HEK293 (cell line): ENCODE measurements at regions not wholly inside any gene's neighbourhood (a gene's known extent, or its start where the extent isn't known, plus 50 kb on each side); places are given as distances from the start of the nearest gene placed in this dataset.

Experiments
- CTCF ChIA-PET: fragments of 350-600 bp; formaldehyde crosslinking; extraction: SDS; loops from one replicate; lab custom pipeline; 2021; ENCODE audit warnings: antibody characterized with exemption; lab: Yijun Ruan, JAX
- POLR2A ChIA-PET: fragments of 300-600 bp; formaldehyde crosslinking; extraction: SDS; loops from one replicate; lab custom pipeline; 2020; ENCODE audit warnings: antibody characterized with exemption, inconsistent platforms; lab: Yijun Ruan, JAX
- H3K27ac ChIP-seq: fragments of 200-500 bp; sonication (Bioruptor generic); 2 replicates; pipeline ENCODE4 v1.5.1; 2014; ENCODE audit warnings: low read depth, low read length, control low read depth, inconsistent platforms; ENCODE audit errors: extremely low read depth
- H3K36me3 ChIP-seq, 2 experiments: fragments of 200-500 bp in 1 of 2; sonication (Bioruptor generic) in 1 of 2; 1 replicate in 1 of 2; 2 replicates in 1 of 2; pipeline ENCODE4 v1.5.1; 2014 to 2017; ENCODE audit warnings: inconsistent platforms in 2 of 2, low read length in 2 of 2; ENCODE audit not compliant: control insufficient read depth in 2 of 2, insufficient read depth in 1 of 2
- H3K4me1 ChIP-seq: fragments of 200-500 bp; sonication (Bioruptor generic); 2 replicates; pipeline ENCODE4 v1.5.1; 2014; ENCODE audit warnings: mild to moderate bottlenecking, low read length, inconsistent platforms; ENCODE audit not compliant: control insufficient read depth, insufficient read depth
- H3K4me3 ChIP-seq: 2 replicates; pipeline ENCODE4 v1.5.1; 2011; ENCODE audit warnings: low read depth, mild to moderate bottlenecking, control low read depth, low read length, moderate library complexity
- H3K9me3 ChIP-seq: fragments of 200-500 bp; sonication (Bioruptor generic); 2 replicates; pipeline ENCODE4 v1.5.1; 2014; ENCODE audit warnings: low read depth, low read length, inconsistent platforms; ENCODE audit not compliant: control insufficient read depth, insufficient read depth
- ATF2 ChIP-seq: fragments of 450-650 bp; formaldehyde crosslinking; IDR thresholded peaks from 2 replicates; pipeline ENCODE4 v1.5.1; 2016; ENCODE audit warnings: missing biosample characterization, missing genetic modification characterization, low read depth
- BCL11B ChIP-seq: fragments of 450-650 bp; formaldehyde crosslinking; IDR thresholded peaks from 2 replicates; pipeline ENCODE4 v1.5.1; 2016; ENCODE audit warnings: low read depth, missing biosample characterization, missing genetic modification characterization
- KLF10 ChIP-seq: fragments of 450-650 bp; IDR thresholded peaks from 2 replicates; pipeline ENCODE4 v1.5.1; 2018; ENCODE audit warnings: missing biosample characterization, mild to moderate bottlenecking, missing genetic modification characterization
- MEIS1 ChIP-seq: sonication (generic); formaldehyde crosslinking; IDR thresholded peaks from 2 replicates; pipeline ENCODE4 v1.8.1; 2022; ENCODE audit warnings: missing genetic modification reagents, mild to moderate bottlenecking, borderline replicate concordance
- PATZ1 ChIP-seq: fragments of 450-650 bp; formaldehyde crosslinking; IDR thresholded peaks from 2 replicates; pipeline ENCODE4 v1.5.1; 2016; ENCODE audit warnings: missing biosample characterization, missing genetic modification characterization
- ZBTB17 ChIP-seq: fragments of 450-650 bp; formaldehyde crosslinking; IDR thresholded peaks from 2 replicates; pipeline ENCODE4 v1.5.1; 2016; ENCODE audit warnings: missing biosample characterization, missing genetic modification characterization
- ZFP69B ChIP-seq: fragments of 450-650 bp; formaldehyde crosslinking; IDR thresholded peaks from 2 replicates; pipeline ENCODE4 v1.5.1; 2016; ENCODE audit warnings: missing biosample characterization, missing genetic modification characterization
- ZNF155 ChIP-seq: fragments of 450-650 bp; formaldehyde crosslinking; IDR thresholded peaks from 2 replicates; pipeline ENCODE4 v1.5.1; 2016; ENCODE audit warnings: missing biosample characterization, missing genetic modification characterization
- ZNF248 ChIP-seq: fragments of 450-650 bp; formaldehyde crosslinking; IDR thresholded peaks from 2 replicates; pipeline ENCODE4 v1.5.1; 2017; ENCODE audit warnings: missing biosample characterization, missing genetic modification characterization
- ZNF266 ChIP-seq: fragments of 450-650 bp; formaldehyde crosslinking; IDR thresholded peaks from 2 replicates; pipeline ENCODE4 v1.5.1; 2016; ENCODE audit warnings: missing biosample characterization, missing genetic modification characterization, low read depth
- ZNF280D ChIP-seq: fragments of 450-650 bp; formaldehyde crosslinking; IDR thresholded peaks from 2 replicates; pipeline ENCODE4 v1.5.1; 2016; ENCODE audit warnings: missing biosample characterization, missing genetic modification characterization
- ZNF350 ChIP-seq: fragments of 450-650 bp; formaldehyde crosslinking; IDR thresholded peaks from 2 replicates; pipeline ENCODE4 v1.5.0; 2017; ENCODE audit warnings: missing biosample characterization, mild to moderate bottlenecking, missing genetic modification characterization
- ZNF366 ChIP-seq: fragments of 450-650 bp; formaldehyde crosslinking; conservative IDR thresholded peaks from 2 replicates; pipeline ENCODE4 v1.5.1; 2016; ENCODE audit warnings: missing biosample characterization, missing genetic modification characterization
- ZNF548 ChIP-seq: fragments of 450-650 bp; formaldehyde crosslinking; IDR thresholded peaks from 2 replicates; pipeline ENCODE4 v1.5.1; 2016; ENCODE audit warnings: missing biosample characterization, missing genetic modification characterization
- ZNF561 ChIP-seq: fragments of 450-650 bp; IDR thresholded peaks from 2 replicates; pipeline ENCODE4 v1.5.1; 2018; ENCODE audit warnings: missing biosample characterization, missing genetic modification characterization, borderline replicate concordance
- ZNF596 ChIP-seq: fragments of 450-650 bp; IDR thresholded peaks from 2 replicates; pipeline ENCODE4 v1.5.0; 2018; ENCODE audit warnings: missing biosample characterization, mild to moderate bottlenecking, missing genetic modification characterization, moderate library complexity
- ZNF621 ChIP-seq: fragments of 450-650 bp; formaldehyde crosslinking; IDR thresholded peaks from 2 replicates; pipeline ENCODE4 v1.5.1; 2017; ENCODE audit warnings: missing biosample characterization, missing genetic modification characterization
- ZNF654 ChIP-seq: fragments of 450-650 bp; formaldehyde crosslinking; IDR thresholded peaks from 2 replicates; pipeline ENCODE4 v1.5.1; 2016; ENCODE audit warnings: low read depth, missing biosample characterization, missing genetic modification characterization
- ZNF660 ChIP-seq: fragments of 450-650 bp; IDR thresholded peaks from 2 replicates; pipeline ENCODE4 v1.5.1; 2018; ENCODE audit warnings: missing biosample characterization, mild to moderate bottlenecking, missing genetic modification characterization
- ZNF837 ChIP-seq: fragments of 450-650 bp; formaldehyde crosslinking; IDR thresholded peaks from 2 replicates; pipeline ENCODE4 v1.5.1; 2016; ENCODE audit warnings: missing biosample characterization, missing genetic modification characterization
- TF ChIP-seq, protein P1 (sequence below): fragments of 450-650 bp; formaldehyde crosslinking; IDR thresholded peaks from 2 replicates; pipeline ENCODE4 v1.5.1; 2016; ENCODE audit warnings: missing biosample characterization, missing genetic modification characterization
- TF ChIP-seq, protein P2 (sequence below): fragments of 450-650 bp; formaldehyde crosslinking; IDR thresholded peaks from 2 replicates; pipeline ENCODE4 v1.5.1; 2016; ENCODE audit warnings: missing biosample characterization, missing genetic modification characterization
- TF ChIP-seq, protein P3 (sequence below): fragments of 450-650 bp; formaldehyde crosslinking; IDR thresholded peaks from 2 replicates; pipeline ENCODE4 v1.5.1; 2017; ENCODE audit warnings: missing biosample characterization, mild to moderate bottlenecking, missing genetic modification characterization, moderate library complexity

- ChIA-PET POLR2A (no interaction called here), CTCF (interaction anchor here (1.0 kb wide), 1 partner anchor 888 kb away, joined by 4 read pairs; no protein-coding TSS in a partner anchor)
- Histone ChIP-seq H3K27ac (no peak overlapping the region), H3K9me3 (no peaks in the 10 kb centered on the region), H3K36me3 (no peaks in the 10 kb centered on the region), H3K4me3 (no peak overlapping the region), H3K4me1 (no peaks in the 10 kb centered on the region)
- TF ChIP-seq ZNF366 (no peak), ZNF248 (no peak), ZNF155 (tag by site-specific recombination) (no peak), ATF2 (tag by site-specific recombination) (no peak), ZNF621 (tag by site-specific recombination) (no peak), ZNF280D (tag by site-specific recombination) (no peak), BCL11B (no peak), ZNF266 (tag by site-specific recombination) (no peak), MEIS1 (CRISPR knock-in tag) (no peak), ZNF837 (tag by site-specific recombination) (no peak), ZNF548 (tag by site-specific recombination) (no peak)
- TF ChIP-seq, protein P1, sequence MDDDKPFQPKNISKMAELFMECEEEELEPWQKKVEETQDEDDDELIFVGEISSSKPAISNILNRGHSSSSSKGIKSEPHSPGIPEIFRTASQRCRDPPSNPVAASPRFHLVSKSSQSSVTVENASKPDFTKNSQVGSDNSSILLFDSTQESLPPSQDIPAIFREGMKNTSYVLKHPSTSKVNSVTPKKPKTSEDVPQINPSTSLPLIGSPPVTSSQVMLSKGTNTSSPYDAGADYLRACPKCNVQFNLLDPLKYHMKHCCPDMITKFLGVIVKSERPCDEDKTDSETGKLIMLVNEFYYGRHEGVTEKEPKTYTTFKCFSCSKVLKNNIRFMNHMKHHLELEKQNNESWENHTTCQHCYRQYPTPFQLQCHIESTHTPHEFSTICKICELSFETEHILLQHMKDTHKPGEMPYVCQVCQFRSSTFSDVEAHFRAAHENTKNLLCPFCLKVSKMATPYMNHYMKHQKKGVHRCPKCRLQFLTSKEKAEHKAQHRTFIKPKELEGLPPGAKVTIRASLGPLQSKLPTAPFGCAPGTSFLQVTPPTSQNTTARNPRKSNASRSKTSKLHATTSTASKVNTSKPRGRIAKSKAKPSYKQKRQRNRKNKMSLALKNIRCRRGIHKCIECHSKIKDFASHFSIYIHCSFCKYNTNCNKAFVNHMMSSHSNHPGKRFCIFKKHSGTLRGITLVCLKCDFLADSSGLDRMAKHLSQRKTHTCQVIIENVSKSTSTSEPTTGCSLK: no peak
- TF ChIP-seq, protein P2, sequence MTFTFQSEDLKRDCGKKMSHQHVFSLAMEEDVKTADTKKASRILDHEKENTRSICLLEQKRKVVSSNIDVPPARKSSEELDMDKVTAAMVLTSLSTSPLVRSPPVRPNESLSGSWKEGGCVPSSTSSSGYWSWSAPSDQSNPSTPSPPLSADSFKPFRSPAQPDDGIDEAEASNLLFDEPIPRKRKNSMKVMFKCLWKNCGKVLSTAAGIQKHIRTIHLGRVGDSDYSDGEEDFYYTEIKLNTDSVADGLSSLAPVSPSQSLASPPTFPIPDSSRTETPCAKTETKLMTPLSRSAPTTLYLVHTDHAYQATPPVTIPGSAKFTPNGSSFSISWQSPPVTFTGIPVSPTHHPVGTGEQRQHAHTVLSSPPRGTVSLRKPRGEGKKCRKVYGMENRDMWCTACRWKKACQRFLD: no peak
These were observed 196.3 kb upstream of the TANK start for GRCh38 chr2:160963957-160964356.

DNA sequence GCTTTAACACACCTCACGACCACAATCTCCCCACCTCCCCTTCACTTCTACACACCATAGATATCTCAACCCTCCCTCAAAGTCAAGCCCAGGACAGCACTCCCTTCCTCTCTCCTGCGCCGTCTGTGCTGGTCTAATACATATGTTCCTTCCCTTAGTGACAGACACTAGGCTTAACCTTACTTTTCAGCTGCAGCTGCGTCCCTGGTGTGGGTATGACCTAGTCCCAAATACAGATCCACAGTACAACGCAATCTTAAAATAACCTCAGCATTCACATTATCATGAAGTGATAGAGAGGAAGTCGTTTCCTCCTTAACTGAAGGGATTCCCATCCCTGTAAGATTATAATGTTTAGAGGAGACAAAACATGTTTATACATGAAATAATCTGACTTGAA, 192.7 kb upstream of the TANK start:
- TF ChIP-seq ZNF660 (tag by site-specific recombination) (no peak), ZFP69B (tag by site-specific recombination) (no peak), ZNF561 (tag by site-specific recombination) (no peak), ZNF350 (no peak), PATZ1 (tag by site-specific recombination) (no peak), KLF10 (no peak), ZBTB17 (tag by site-specific recombination) (no peak), ZNF654 (tag by site-specific recombination) (no peak), BCL11B (no peak), ZNF596 (tag by site-specific recombination) (no peak)
- TF ChIP-seq, protein P3, sequence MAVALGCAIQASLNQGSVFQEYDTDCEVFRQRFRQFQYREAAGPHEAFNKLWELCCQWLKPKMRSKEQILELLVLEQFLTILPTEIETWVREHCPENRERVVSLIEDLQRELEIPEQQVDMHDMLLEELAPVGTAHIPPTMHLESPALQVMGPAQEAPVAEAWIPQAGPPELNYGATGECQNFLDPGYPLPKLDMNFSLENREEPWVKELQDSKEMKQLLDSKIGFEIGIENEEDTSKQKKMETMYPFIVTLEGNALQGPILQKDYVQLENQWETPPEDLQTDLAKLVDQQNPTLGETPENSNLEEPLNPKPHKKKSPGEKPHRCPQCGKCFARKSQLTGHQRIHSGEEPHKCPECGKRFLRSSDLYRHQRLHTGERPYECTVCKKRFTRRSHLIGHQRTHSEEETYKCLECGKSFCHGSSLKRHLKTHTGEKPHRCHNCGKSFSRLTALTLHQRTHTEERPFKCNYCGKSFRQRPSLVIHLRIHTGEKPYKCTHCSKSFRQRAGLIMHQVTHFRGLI (tag by site-specific recombination): no peak
- no peak overlapping the region for H3K4me3 ChIP-seq
- H3K36me3 ChIP-seq: no peaks in the 10 kb centered on the region
- no peaks in the 10 kb centered on the region for H3K9me3 ChIP-seq
- no peaks in the 10 kb centered on the region for H3K4me1 ChIP-seq
- no peak overlapping the region for H3K27ac ChIP-seq
- ChIA-PET POLR2A (no interaction called here), CTCF (interaction anchor here (0.6 kb wide), 1 partner anchor 621 kb away, joined by 3 read pairs; no protein-coding TSS in a partner anchor)
